ENCODE measurements at regions not wholly inside any gene's neighbourhood (a gene's known extent, or its start where the extent isn't known, plus 50 kb on each side); places are given as distances from the start of the nearest gene placed in this dataset.

DNA sequence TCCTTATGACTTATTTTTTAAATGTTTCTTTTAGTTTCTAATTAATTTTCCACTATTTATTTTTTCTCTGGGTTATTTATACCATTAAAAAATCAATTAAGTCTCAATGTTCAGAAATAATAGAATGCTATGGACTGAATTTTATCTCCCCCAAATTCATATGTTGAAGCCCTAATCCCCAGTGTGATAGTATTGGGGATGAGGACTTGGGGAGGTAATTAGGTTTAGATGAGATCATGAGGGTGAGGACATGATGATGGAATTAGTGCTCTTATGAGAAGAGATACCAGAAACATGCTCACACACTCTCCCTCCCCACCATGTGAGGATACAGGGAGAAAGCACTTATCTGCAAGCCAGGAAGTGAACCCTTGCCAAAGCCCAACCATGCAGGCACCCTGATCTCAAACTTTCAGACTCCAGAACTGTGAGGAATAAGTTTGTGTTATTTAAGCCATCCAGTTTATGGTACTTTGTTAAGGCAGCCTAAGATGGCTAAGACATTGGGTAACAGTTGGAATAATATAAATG is 202.6 kb downstream of the MDFIC start:
- Histone ChIP-seq H3K4me1 (ENCODE audit: insufficient read depth, low read length) (no peaks in the 10 kb centered on the region), H3K36me3 (ENCODE audit: insufficient read depth, low read length) (no peaks in the 10 kb centered on the region), H3K9me3 (ENCODE audit: control insufficient read depth, insufficient read depth, low read length) (no peaks in the 10 kb centered on the region), H3K9ac (ENCODE audit: low read depth, low read length) (no peak overlapping the region)

DNA sequence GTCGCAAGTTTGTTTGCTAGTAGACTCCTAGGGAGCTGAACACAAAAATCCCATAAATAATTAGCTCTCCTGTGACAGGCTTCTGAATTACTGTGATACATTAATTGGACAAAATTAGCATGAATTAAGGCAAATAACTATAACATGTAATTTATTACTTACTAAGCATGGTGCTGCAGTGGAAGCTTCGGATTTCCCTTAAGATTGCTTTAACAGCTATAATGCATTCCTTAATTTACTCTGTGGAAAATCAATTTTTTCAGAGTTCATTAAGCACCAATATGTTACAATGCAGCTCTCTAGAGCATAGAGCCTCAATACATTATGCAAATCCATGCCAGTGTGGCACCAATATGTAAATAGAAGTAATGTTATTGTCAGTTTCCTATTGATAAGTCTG is 201.5 kb downstream of the MDFIC start:
- Histone ChIP-seq H3K4me1 (ENCODE audit: insufficient read depth, low read length) (no peaks in the 10 kb centered on the region), H3K36me3 (ENCODE audit: insufficient read depth, low read length) (no peaks in the 10 kb centered on the region), H3K9ac (ENCODE audit: low read depth, low read length) (no peak overlapping the region), H3K9me3 (ENCODE audit: control insufficient read depth, insufficient read depth, low read length) (no peaks in the 10 kb centered on the region)

DNA sequence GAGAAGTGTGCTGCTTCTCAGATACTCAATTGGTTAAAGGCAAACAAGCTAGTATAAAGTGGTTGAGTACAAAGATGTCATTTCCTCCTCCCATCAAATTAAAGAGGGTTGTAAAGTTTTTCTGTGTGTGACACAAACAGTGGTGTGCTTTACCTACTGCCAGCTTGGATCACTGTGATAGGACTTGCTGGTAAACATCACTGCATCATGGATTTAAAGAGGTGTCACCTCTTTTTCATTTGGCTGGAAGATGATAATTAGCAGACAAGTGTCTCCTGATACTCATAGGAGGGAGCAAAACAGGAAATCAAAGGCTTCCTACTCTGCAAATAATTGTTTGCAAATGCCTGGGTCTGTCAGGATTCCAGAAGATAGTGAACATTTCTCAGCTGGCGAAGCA is 200.5 kb downstream of the MDFIC start:
- Histone ChIP-seq H3K4me1 (ENCODE audit: insufficient read depth, low read length) (no peaks in the 10 kb centered on the region), H3K36me3 (ENCODE audit: insufficient read depth, low read length) (no peaks in the 10 kb centered on the region), H3K9ac (ENCODE audit: low read depth, low read length) (no peak overlapping the region), H3K9me3 (ENCODE audit: control insufficient read depth, insufficient read depth, low read length) (no peaks in the 10 kb centered on the region)

DNA sequence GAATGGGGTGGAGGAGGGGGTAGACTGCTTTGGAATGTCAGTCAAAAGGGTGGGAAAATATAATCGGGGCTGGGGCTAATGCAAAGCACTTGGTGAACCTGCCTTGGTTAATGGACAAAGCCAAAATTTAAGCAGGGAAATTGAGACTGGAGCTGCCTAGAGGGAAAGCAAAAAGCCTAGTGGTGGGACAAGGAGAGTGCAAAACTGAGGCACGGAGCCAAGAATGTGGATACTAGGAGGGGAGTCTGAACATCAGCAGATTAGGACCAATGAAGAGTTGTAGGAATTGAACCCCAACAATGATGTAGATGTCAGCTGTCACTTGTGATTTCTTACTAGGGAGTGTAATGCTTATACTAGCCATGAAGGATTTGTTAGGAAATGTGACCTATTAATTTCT is 195.9 kb downstream of the MDFIC start:
- Histone ChIP-seq H3K4me1 (ENCODE audit: insufficient read depth, low read length) (no peaks in the 10 kb centered on the region), H3K36me3 (ENCODE audit: insufficient read depth, low read length) (no peaks in the 10 kb centered on the region), H3K9me3 (ENCODE audit: control insufficient read depth, insufficient read depth, low read length) (no peaks in the 10 kb centered on the region), H3K9ac (ENCODE audit: low read depth, low read length) (no peak overlapping the region)

- Histone ChIP-seq H3K36me3 (ENCODE audit: insufficient read depth, low read length) (no peaks in the 10 kb centered on the region), H3K9ac (ENCODE audit: low read depth, low read length) (no peak overlapping the region), H3K9me3 (ENCODE audit: control insufficient read depth, insufficient read depth, low read length) (no peaks in the 10 kb centered on the region), H3K4me1 (ENCODE audit: insufficient read depth, low read length) (no peaks in the 10 kb centered on the region)
These were observed 195.2 kb downstream of the MDFIC start for GRCh38 chr7:115116773-115117715.

- no peaks in the 10 kb centered on the region for H3K36me3 ChIP-seq (ENCODE audit: insufficient read depth, low read length)
- no peaks in the 10 kb centered on the region for H3K4me1 ChIP-seq (ENCODE audit: insufficient read depth, low read length)
- no peak overlapping the region for H3K9ac ChIP-seq (ENCODE audit: low read depth, low read length)
- H3K9me3 ChIP-seq (ENCODE audit: control insufficient read depth, insufficient read depth, low read length): no peaks in the 10 kb centered on the region
These were observed 191.9 kb downstream of the MDFIC start for GRCh38 chr7:115113776-115114175.

DNA sequence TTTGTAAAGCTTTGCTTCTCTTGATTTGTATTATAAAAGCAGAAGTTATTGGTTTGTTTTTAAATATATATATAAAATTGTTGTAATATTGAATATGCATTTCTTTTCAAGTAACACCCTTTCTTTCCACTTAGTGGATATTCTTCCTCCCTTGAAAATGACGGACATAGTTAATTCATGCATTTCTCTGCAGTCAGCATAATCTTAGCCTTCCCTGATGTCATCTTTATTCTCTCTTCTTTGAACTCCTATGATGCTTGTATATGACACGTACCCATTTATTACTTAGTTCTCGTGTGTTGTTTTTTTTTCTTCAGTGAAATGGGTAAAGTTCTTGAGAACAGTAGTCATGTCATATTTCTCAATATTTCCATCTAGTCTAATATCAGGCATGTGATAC is 191.2 kb downstream of the MDFIC start:
- Histone ChIP-seq H3K36me3 (ENCODE audit: insufficient read depth, low read length) (no peaks in the 10 kb centered on the region), H3K4me1 (ENCODE audit: insufficient read depth, low read length) (no peaks in the 10 kb centered on the region), H3K9me3 (ENCODE audit: control insufficient read depth, insufficient read depth, low read length) (no peaks in the 10 kb centered on the region), H3K9ac (ENCODE audit: low read depth, low read length) (no peak overlapping the region)

- no peak overlapping the region for H3K9ac ChIP-seq (ENCODE audit: low read depth, low read length)
- H3K4me1 ChIP-seq (ENCODE audit: insufficient read depth, low read length): no peaks in the 10 kb centered on the region
These were observed 188.6 kb downstream of the MDFIC start for GRCh38 chr7:115110523-115110922.

DNA sequence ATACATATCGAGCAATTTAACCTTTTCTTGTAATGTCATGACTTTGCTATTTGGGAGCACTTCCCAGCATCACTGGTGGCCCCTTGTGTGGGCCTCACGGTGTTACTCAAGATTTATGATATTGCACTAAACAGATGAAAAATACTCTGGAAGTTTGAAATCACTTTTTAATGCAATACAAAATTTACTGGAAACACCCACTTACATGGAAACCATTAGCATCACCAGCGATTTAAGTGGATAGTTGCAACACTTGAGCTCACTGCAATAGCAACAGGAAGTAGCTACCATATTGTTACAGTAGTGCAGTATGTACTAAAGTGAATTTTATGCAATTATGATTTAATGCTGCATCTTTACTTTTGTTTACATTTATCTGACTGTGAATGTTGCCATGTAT is 184.4 kb downstream of the MDFIC start:
- Histone ChIP-seq H3K36me3 (ENCODE audit: insufficient read depth, low read length) (no peaks in the 10 kb centered on the region), H3K9ac (ENCODE audit: low read depth, low read length) (no peak overlapping the region), H3K4me1 (ENCODE audit: insufficient read depth, low read length) (no peaks in the 10 kb centered on the region), H3K9me3 (ENCODE audit: control insufficient read depth, insufficient read depth, low read length) (no peaks in the 10 kb centered on the region)

More at GRCh38 chr7:115110523-115110922, 188.6 kb downstream of the MDFIC start:
- Histone ChIP-seq H3K36me3 (ENCODE audit: insufficient read depth, low read length) (no peaks in the 10 kb centered on the region), H3K9me3 (ENCODE audit: control insufficient read depth, insufficient read depth, low read length) (no peaks in the 10 kb centered on the region)

DNA sequence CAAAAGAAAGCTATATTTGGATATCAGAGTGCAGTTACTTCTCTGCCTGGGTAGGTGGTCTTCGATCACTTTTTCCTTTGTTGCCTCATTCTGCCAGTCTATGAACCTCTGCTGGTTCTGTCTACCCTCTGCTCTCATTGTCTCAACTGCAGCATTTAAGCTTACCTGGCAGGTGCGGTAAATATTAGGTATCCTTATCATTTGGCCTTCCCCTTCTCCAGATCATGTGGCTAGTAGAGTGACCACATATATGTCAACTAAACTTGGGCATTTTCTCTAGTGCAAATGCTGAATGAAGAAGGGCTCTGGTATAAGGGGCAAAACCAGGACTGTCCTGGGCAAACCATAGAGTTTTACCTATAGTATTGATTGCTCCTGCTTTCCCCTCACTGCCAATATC is 180.8 kb downstream of the MDFIC start:
- Histone ChIP-seq H3K9ac (ENCODE audit: low read depth, low read length) (no peak overlapping the region), H3K36me3 (ENCODE audit: insufficient read depth, low read length) (no peaks in the 10 kb centered on the region), H3K4me1 (ENCODE audit: insufficient read depth, low read length) (no peaks in the 10 kb centered on the region), H3K9me3 (ENCODE audit: control insufficient read depth, insufficient read depth, low read length) (no peaks in the 10 kb centered on the region)

DNA sequence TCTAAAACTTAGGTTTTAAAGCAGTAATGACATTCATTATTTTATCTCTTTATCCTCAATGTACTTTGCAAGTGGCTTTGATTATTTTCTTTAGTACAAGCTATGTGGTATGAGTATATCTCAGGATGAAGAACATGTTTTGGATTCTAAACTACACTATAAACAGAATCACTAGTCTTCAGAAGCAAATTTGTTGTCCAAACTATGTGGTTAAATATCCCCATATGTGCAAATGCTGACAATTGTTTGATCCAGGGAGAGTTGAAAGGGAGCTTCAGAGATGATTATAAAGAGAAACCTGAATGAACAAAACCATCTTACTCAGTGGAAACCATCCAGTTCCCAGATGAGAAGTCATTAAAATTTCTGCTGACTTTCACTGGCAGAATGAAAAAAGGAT is 179.3 kb downstream of the MDFIC start:
- Histone ChIP-seq H3K4me1 (ENCODE audit: insufficient read depth, low read length) (peaks cover 14% of the 10 kb centered on the region), H3K9me3 (ENCODE audit: control insufficient read depth, insufficient read depth, low read length) (no peaks in the 10 kb centered on the region), H3K9ac (ENCODE audit: low read depth, low read length) (no peak overlapping the region), H3K36me3 (ENCODE audit: insufficient read depth, low read length) (no peaks in the 10 kb centered on the region)

GRCh38 chr7:115099906-115100305 is 178.0 kb downstream of the MDFIC start:
- Histone ChIP-seq H3K4me1 (ENCODE audit: insufficient read depth, low read length) (peaks cover 14% of the 10 kb centered on the region), H3K9me3 (ENCODE audit: control insufficient read depth, insufficient read depth, low read length) (no peaks in the 10 kb centered on the region), H3K36me3 (ENCODE audit: insufficient read depth, low read length) (no peaks in the 10 kb centered on the region), H3K9ac (ENCODE audit: low read depth, low read length) (no peak overlapping the region)

DNA sequence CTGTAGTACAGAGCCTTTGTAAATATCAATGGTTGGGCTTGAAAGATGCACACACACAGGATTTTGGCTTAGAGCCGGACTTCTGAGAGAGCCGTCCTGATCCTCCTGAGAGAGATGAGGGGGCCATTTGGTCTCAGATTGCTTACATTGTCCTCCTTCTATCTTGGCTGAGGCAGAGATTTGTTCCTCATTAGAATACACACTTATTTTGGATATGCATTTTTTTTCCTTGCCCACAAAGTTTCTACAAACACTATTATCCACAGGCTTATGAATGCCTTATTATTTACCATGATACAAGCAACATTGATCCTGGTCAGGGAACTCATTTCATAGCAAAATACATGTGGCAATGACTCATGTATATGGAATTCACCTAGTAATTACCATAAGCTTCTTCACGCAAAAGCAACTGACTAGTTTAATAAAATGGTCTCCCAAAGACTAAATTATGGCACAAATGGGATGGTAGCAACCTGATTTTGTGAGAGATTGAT is 175.3 kb downstream of the MDFIC start:
- Histone ChIP-seq H3K4me1 (ENCODE audit: insufficient read depth, low read length) (peaks cover 14% of the 10 kb centered on the region), H3K9me3 (ENCODE audit: control insufficient read depth, insufficient read depth, low read length) (no peaks in the 10 kb centered on the region), H3K36me3 (ENCODE audit: insufficient read depth, low read length) (no peaks in the 10 kb centered on the region), H3K9ac (ENCODE audit: low read depth, low read length) (no peak overlapping the region)

GRCh38 chr7:115096262-115096661 is 174.4 kb downstream of the MDFIC start:
- H3K9me3 ChIP-seq (ENCODE audit: control insufficient read depth, insufficient read depth, low read length): no peaks in the 10 kb centered on the region

DNA sequence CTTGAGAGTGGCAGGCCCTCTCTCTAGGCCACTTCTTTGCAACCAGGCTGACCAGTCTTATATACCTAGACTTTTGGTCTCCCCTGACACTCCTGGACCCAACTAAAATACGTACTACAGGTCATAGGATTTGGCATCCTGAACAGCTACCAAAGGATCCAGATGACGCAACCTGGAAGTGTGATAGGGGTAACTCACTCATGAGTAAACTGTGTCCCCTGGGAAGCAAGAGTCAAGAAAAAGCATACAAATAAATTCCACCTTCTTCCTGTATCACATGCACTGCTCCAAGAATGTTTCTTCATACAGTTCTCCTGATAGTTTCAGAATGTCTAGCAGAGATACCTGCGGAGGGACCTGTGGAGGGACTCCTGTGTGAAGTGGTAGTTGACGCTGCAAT is 172.3 kb downstream of the MDFIC start:
- no peak overlapping the region for H3K9ac ChIP-seq (ENCODE audit: low read depth, low read length)
- no peaks in the 10 kb centered on the region for H3K9me3 ChIP-seq (ENCODE audit: control insufficient read depth, insufficient read depth, low read length)
- H3K4me1 ChIP-seq (ENCODE audit: insufficient read depth, low read length): peaks cover 14% of the 10 kb centered on the region
- H3K36me3 ChIP-seq (ENCODE audit: insufficient read depth, low read length): no peaks in the 10 kb centered on the region

More at GRCh38 chr7:115096262-115096661, 174.4 kb downstream of the MDFIC start:
- Histone ChIP-seq H3K9ac (ENCODE audit: low read depth, low read length) (no peak overlapping the region), H3K36me3 (ENCODE audit: insufficient read depth, low read length) (no peaks in the 10 kb centered on the region), H3K4me1 (ENCODE audit: insufficient read depth, low read length) (peaks cover 14% of the 10 kb centered on the region)

All from ES-I3 (cell line).